Type B pancreatic cell (in vitro differentiated cells): ENCODE measurements at regions not wholly inside any gene's neighbourhood (a gene's known extent, or its start where the extent isn't known, plus 50 kb on each side); places are given as distances from the start of the nearest gene placed in this dataset.

Source experiments
- DNase-seq: peaks from one replicate; pipeline ENCODE4 v3.0.0; 2021; ENCODE audit warnings: mixed read lengths; ENCODE audit not compliant: unreplicated experiment; ENCODE audit errors: extremely low spot score
- H3K27ac Mint-ChIP-seq: 2 replicates; pipeline ENCODE4 v1.8.0; 2021; ENCODE audit warnings: mild to moderate bottlenecking, mixed read lengths
- H3K27me3 Mint-ChIP-seq: 2 replicates; pipeline ENCODE4 v1.8.0; 2021; ENCODE audit warnings: mixed read lengths
- H3K36me3 Mint-ChIP-seq: 2 replicates; pipeline ENCODE4 v1.8.0; 2021; ENCODE audit warnings: mixed read lengths
- H3K4me1 Mint-ChIP-seq: one replicate; pipeline ENCODE4 v1.8.0; 2021; ENCODE audit warnings: mixed read lengths; ENCODE audit not compliant: unreplicated experiment
- H3K4me3 Mint-ChIP-seq: 2 replicates; pipeline ENCODE4 v1.8.0; 2021; ENCODE audit warnings: mild to moderate bottlenecking, mixed read lengths
- H3K9me3 Mint-ChIP-seq: 2 replicates; pipeline ENCODE4 v1.8.0; 2021; ENCODE audit warnings: mixed read lengths
- CTCF ChIP-seq: fragments of 200-600 bp; sonication (generic); conservative IDR thresholded peaks from 2 replicates; pipeline ENCODE4 v1.5.0; 2021; ENCODE audit warnings: antibody characterized with exemption, mild to moderate bottlenecking

GRCh38 chr13:74647211-74647610, 513.0 kb upstream of the KLF12 start:
- no peak for TF ChIP-seq CTCF
- H3K27me3 Mint-ChIP-seq = no peaks in the 10 kb centered on the region
- H3K4me3 Mint-ChIP-seq = no peak overlapping the region
- no peaks in the 10 kb centered on the region for H3K36me3 Mint-ChIP-seq
- no peak overlapping the region for H3K27ac Mint-ChIP-seq
- peaks cover 4% of the 10 kb centered on the region for H3K9me3 Mint-ChIP-seq
- H3K4me1 Mint-ChIP-seq = peaks cover 10% of the 10 kb centered on the region
- DNase-seq = no peak

- no peak for DNase-seq
- Mint-ChIP-seq H3K4me1 (peaks cover 6% of the 10 kb centered on the region), H3K36me3 (no peaks in the 10 kb centered on the region), H3K27me3 (no peaks in the 10 kb centered on the region), H3K4me3 (no peak overlapping the region), H3K9me3 (peaks cover 4% of the 10 kb centered on the region), H3K27ac (no peak overlapping the region)
- no peak for TF ChIP-seq CTCF
Measured at GRCh38 chr13:74646091-74646490, 511.9 kb upstream of the KLF12 start.

- H3K9me3 Mint-ChIP-seq = peaks cover 4% of the 10 kb centered on the region
- no peak overlapping the region for H3K4me3 Mint-ChIP-seq
- no peak for DNase-seq
- no peak for TF ChIP-seq CTCF
- H3K4me1 Mint-ChIP-seq = peaks cover 1% of the 10 kb centered on the region
- no peak overlapping the region for H3K27ac Mint-ChIP-seq
- H3K27me3 Mint-ChIP-seq = no peaks in the 10 kb centered on the region
- no peaks in the 10 kb centered on the region for H3K36me3 Mint-ChIP-seq
Measured at GRCh38 chr13:74645586-74645985, 511.4 kb upstream of the KLF12 start.

GRCh38 chr13:74644229-74644628, 510.0 kb upstream of the KLF12 start:
- Mint-ChIP-seq H3K4me1 (no peaks in the 10 kb centered on the region), H3K4me3 (no peak overlapping the region), H3K36me3 (no peaks in the 10 kb centered on the region), H3K27me3 (no peaks in the 10 kb centered on the region), H3K27ac (no peak overlapping the region), H3K9me3 (peaks cover 4% of the 10 kb centered on the region)
- no peak for DNase-seq
- no peak for TF ChIP-seq CTCF

- no peaks in the 10 kb centered on the region for H3K27me3 Mint-ChIP-seq
Measured at GRCh38 chr13:74641586-74641985, 507.4 kb upstream of the KLF12 start.

More at GRCh38 chr13:74641586-74641985, 507.4 kb upstream of the KLF12 start:
- Mint-ChIP-seq H3K4me1 (no peaks in the 10 kb centered on the region), H3K36me3 (no peaks in the 10 kb centered on the region), H3K9me3 (peaks cover 4% of the 10 kb centered on the region), H3K4me3 (no peak overlapping the region), H3K27ac (no peak overlapping the region)
- no peak for DNase-seq
- TF ChIP-seq CTCF = no peak
